ENCODE measurements at regions not wholly inside any gene's neighbourhood (a gene's known extent, or its start where the extent isn't known, plus 50 kb on each side); places are given as distances from the start of the nearest gene placed in this dataset.

- no peak for TF ChIP-seq ZNF462 (CRISPR knock-in tag; IDR thresholded peaks at IDR 0.05)
- no peak for TF ChIP-seq JUNB (IDR thresholded peaks at IDR 0.05; ENCODE audit: unreplicated experiment)
- no peak for TF ChIP-seq REST (IDR thresholded peaks at IDR 0.05; ENCODE audit: unreplicated experiment)
- no peak for TF ChIP-seq CREB1 (CRISPR knock-in tag; IDR thresholded peaks at IDR 0.05; ENCODE audit: low read depth)
These were observed 252.8 kb downstream of the JRKL start (continued) for GRCh38 chr11:96642583-96642982.

GRCh38 chr11:96643173-96643572, 253.4 kb downstream of the JRKL start:
- H3K4me1 Mint-ChIP-seq, result peaks cover 19% of the 10 kb centered on the region; the same call in 2 of the 3 replicates
- H3K27me3 Mint-ChIP-seq (ENCODE audit: insufficient read depth, low read depth, poor library complexity), result peaks cover 2% of the 10 kb centered on the region
- H3K9me3 Mint-ChIP-seq, result peaks cover 8% of the 10 kb centered on the region

More at GRCh38 chr11:96643173-96643572, 253.4 kb downstream of the JRKL start:
- TF ChIP-seq ETS1 (IDR thresholded peaks at IDR 0.05), result no peak
- Histone ChIP-seq H3K79me2 (replicated peaks; ENCODE audit: insufficient read depth) (no peaks in the 10 kb centered on the region), H3K4me1 (ENCODE audit: insufficient read depth) (peaks cover 25% of the 10 kb centered on the region), H3K27ac (ENCODE audit: low read depth) (no peak overlapping the region), H2AFZ (no peak overlapping the region), H3K4me3 (no peak overlapping the region), H4K20me1 (replicated peaks; ENCODE audit: insufficient read depth) (no peaks in the 10 kb centered on the region), H3K4me2 (no peak overlapping the region), H3K36me3 (ENCODE audit: insufficient read depth) (no peaks in the 10 kb centered on the region), H3K9me2 (ENCODE audit: insufficient read depth) (no peaks in the 10 kb centered on the region), H3K27me3 (ENCODE audit: insufficient read depth) (no peaks in the 10 kb centered on the region), H3F3A (replicated peaks; ENCODE audit: low read depth) (no peaks in the 10 kb centered on the region)
- no peak overlapping the region for H3K4me3 Mint-ChIP-seq
- DNase-seq (ENCODE audit: low spot score) (no peak), ATAC-seq (no peak)
- peaks cover 16% of the 10 kb centered on the region; the same call in 2 of the 3 replicates for H3K36me3 Mint-ChIP-seq (ENCODE audit: low read depth)
- H3K27ac Mint-ChIP-seq, result no peak overlapping the region

All from GM23338 (cell line).